GM23338 (cell line): ENCODE measurements at regions not wholly inside any gene's neighbourhood (a gene's known extent, or its start where the extent isn't known, plus 50 kb on each side); places are given as distances from the start of the nearest gene placed in this dataset.
A peak's percentile ranks its signal among the peaks of the same experiment; 100 is the strongest.

Experiments
- ATAC-seq: fragments of 200-7000 bp; cut with Tn5 transposase; 3 replicates; pipeline ENCODE4 v1.9.1; 2020
- DNase-seq: peaks from one replicate; pipeline ENCODE4 v3.0.0-alpha.2; 2015; ENCODE audit warnings: low spot score
- H2AFZ ChIP-seq: fragments of 200-600 bp; sonication (generic); 2 replicates; pipeline ENCODE4 v1.8.0; 2016; ENCODE audit warnings: antibody characterized with exemption, mild to moderate bottlenecking, moderate library complexity
- H3F3A ChIP-seq: fragments of 200-600 bp; sonication (generic); replicated peaks from 2 replicates; pipeline ENCODE4 v1.8.0; 2017; ENCODE audit warnings: antibody characterized with exemption, mixed run types, low read depth
- H3K27ac ChIP-seq: fragments of 200-600 bp; sonication (generic); 2 replicates; pipeline ENCODE4 v1.6.1; 2016; ENCODE audit warnings: low read depth
- H3K27me3 ChIP-seq: fragments of 200-600 bp; sonication (generic); 2 replicates; pipeline ENCODE4 v1.8.0; 2016; ENCODE audit warnings: mild to moderate bottlenecking, mixed run types, moderate library complexity; ENCODE audit not compliant: insufficient read depth
- H3K36me3 ChIP-seq: fragments of 200-600 bp; sonication (generic); 2 replicates; pipeline ENCODE4 v1.8.0; 2016; ENCODE audit warnings: mild to moderate bottlenecking; ENCODE audit not compliant: insufficient read depth
- H3K4me1 ChIP-seq: fragments of 200-600 bp; sonication (generic); 2 replicates; pipeline ENCODE4 v1.8.0; 2016; ENCODE audit warnings: mild to moderate bottlenecking, moderate library complexity; ENCODE audit not compliant: insufficient read depth
- H3K4me2 ChIP-seq: fragments of 200-600 bp; sonication (generic); 2 replicates; pipeline ENCODE4 v1.7.1; 2017; ENCODE audit warnings: mixed run types
- H3K4me3 ChIP-seq: fragments of 200-600 bp; sonication (generic); 2 replicates; pipeline ENCODE4 v1.6.1; 2016; ENCODE audit warnings: mixed run types
- H3K79me2 ChIP-seq: fragments of 200-600 bp; sonication (generic); replicated peaks from 2 replicates; pipeline ENCODE4 v1.8.0; 2017; ENCODE audit warnings: mild to moderate bottlenecking; ENCODE audit not compliant: insufficient read depth
- H3K9me2 ChIP-seq: fragments of 200-600 bp; sonication (generic); 2 replicates; pipeline ENCODE4 v1.8.0; 2017; ENCODE audit not compliant: insufficient read depth
- H4K20me1 ChIP-seq: fragments of 200-600 bp; sonication (generic); replicated peaks from 2 replicates; pipeline ENCODE4 v1.8.0; 2017; ENCODE audit warnings: mild to moderate bottlenecking; ENCODE audit not compliant: insufficient read depth
- H3K27ac Mint-ChIP-seq: 2 replicates; pipeline ENCODE4 v1.8.0; 2020; ENCODE audit warnings: inconsistent platforms, mild to moderate bottlenecking, moderate library complexity, mixed read lengths
- H3K27me3 Mint-ChIP-seq: 3 replicates; pipeline ENCODE4 v1.8.0; 2022; ENCODE audit warnings: low read depth, mild to moderate bottlenecking, moderate library complexity, mixed read lengths, inconsistent platforms; ENCODE audit not compliant: insufficient read depth, poor library complexity
- H3K36me3 Mint-ChIP-seq: 3 replicates; pipeline ENCODE4 v1.8.0; 2021; ENCODE audit warnings: low read depth, mild to moderate bottlenecking, inconsistent platforms, moderate library complexity, mixed read lengths
- H3K4me1 Mint-ChIP-seq: 3 replicates; pipeline ENCODE4 v1.8.0; 2020; ENCODE audit warnings: mild to moderate bottlenecking, inconsistent platforms, mixed read lengths
- H3K4me3 Mint-ChIP-seq: 3 replicates; pipeline ENCODE4 v1.8.0; 2021; ENCODE audit warnings: moderate library complexity, mild to moderate bottlenecking, inconsistent platforms, mixed read lengths
- H3K9me3 Mint-ChIP-seq: 3 replicates; pipeline ENCODE4 v1.8.0; 2020; ENCODE audit warnings: moderate library complexity, mild to moderate bottlenecking, inconsistent platforms, mixed read lengths
- CTCF ChIP-seq, 2 experiments: fragments of 200-600 bp in 1 of 2; sonication (generic) in 1 of 2; conservative IDR thresholded peaks; 2 replicates each; pipeline versions ENCODE4 v1.5.1 to v1.6.1; 2016 to 2017; ENCODE audit warnings: antibody characterized with exemption in 2 of 2, low read depth in 2 of 2, mild to moderate bottlenecking in 2 of 2, moderate library complexity in 1 of 2
- EZH2phosphoT487 ChIP-seq: fragments of 200-600 bp; sonication (generic); IDR thresholded peaks from one replicate; pipeline ENCODE4 v1.8.1; 2018; ENCODE audit warnings: antibody characterized with exemption; ENCODE audit not compliant: unreplicated experiment
- NANOG ChIP-seq: IDR thresholded peaks from 2 replicates; pipeline ENCODE4 v1.6.1; 2016; ENCODE audit warnings: antibody characterized with exemption, borderline replicate concordance
- POLR2AphosphoS5 ChIP-seq: IDR thresholded peaks from 2 replicates; pipeline ENCODE4 v1.6.1; 2016; ENCODE audit warnings: antibody characterized with exemption, low read depth
- STAT1 ChIP-seq: IDR thresholded peaks from one replicate; pipeline ENCODE4 v1.6.1; 2016; ENCODE audit warnings: antibody characterized with exemption; ENCODE audit not compliant: unreplicated experiment
- ZNF462 ChIP-seq: fragments of 250-450 bp; sonication (Bioruptor Pico); IDR thresholded peaks from 2 replicates; pipeline ENCODE4 v1.5.0; 2020; ENCODE audit warnings: mild to moderate bottlenecking, moderate library complexity

- Histone ChIP-seq H2AFZ (peak overlapping the region; percentile 69), H3K4me2 (no peak overlapping the region), H3K4me1 (peaks cover 5% of the 10 kb centered on the region), H3K27ac (no peak overlapping the region), H3K79me2 (no peaks in the 10 kb centered on the region), H3F3A (no peaks in the 10 kb centered on the region), H3K4me3 (no peak overlapping the region), H3K36me3 (no peaks in the 10 kb centered on the region), H4K20me1 (no peaks in the 10 kb centered on the region), H3K27me3 (no peaks in the 10 kb centered on the region), H3K9me2 (peaks cover 17% of the 10 kb centered on the region)
- no peak overlapping the region for H3K4me3 Mint-ChIP-seq
- no peaks in the 10 kb centered on the region for H3K36me3 Mint-ChIP-seq
- no peak for TF ChIP-seq POLR2AphosphoS5
- TF ChIP-seq STAT1 = no peak
- no peak for TF ChIP-seq CTCF (conservative IDR thresholded peaks at IDR 0.05; ENCODE audit: low read depth in 2 of 2)
- no peak for TF ChIP-seq ZNF462
- no peak for TF ChIP-seq EZH2phosphoT487
- TF ChIP-seq NANOG = no peak
- no peaks in the 10 kb centered on the region; the same call in 2 of the 3 replicates for H3K9me3 Mint-ChIP-seq
- no peak overlapping the region for H3K27ac Mint-ChIP-seq
- DNase-seq (no peak), ATAC-seq (no peak)
- H3K27me3 Mint-ChIP-seq = no peaks in the 10 kb centered on the region
- peaks cover 3% of the 10 kb centered on the region for H3K4me1 Mint-ChIP-seq
Measured at GRCh38 chr18:68557183-68557582, 157.7 kb downstream of the TMX3 start.
